Transverse colon (tissue), 4 donors: ENCODE measurements at regions not wholly inside any gene's neighbourhood (a gene's known extent, or its start where the extent isn't known, plus 50 kb on each side); places are given as distances from the start of the nearest gene placed in this dataset.

ENCODE experiments used
- DNase-seq: peaks from one replicate; pipeline ENCODE4 v3.0.0-alpha.2; 2019
- H3K27ac ChIP-seq, 4 donors: fragments of 200-600 bp; sonication (generic); 2 replicates each; pipeline ENCODE4 v1.5.1; 2016 to 2018; ENCODE audit warnings: inconsistent platforms in 4 of 4
- H3K27me3 ChIP-seq: fragments of 200-600 bp; sonication (generic); 2 replicates; pipeline ENCODE4 v1.5.1; 2017; ENCODE audit warnings: inconsistent platforms
- H3K36me3 ChIP-seq, 4 donors: fragments of 200-600 bp; sonication (generic); 2 replicates each; pipeline ENCODE4 v1.5.1; 2017 to 2019; ENCODE audit warnings: inconsistent platforms in 4 of 4
- H3K4me1 ChIP-seq, 4 donors: fragments of 200-600 bp; sonication (generic); 2 replicates each; pipeline ENCODE4 v1.5.1; 2017 to 2020; ENCODE audit warnings: inconsistent platforms in 4 of 4
- H3K4me3 ChIP-seq, 4 donors: fragments of 200-600 bp; sonication (generic); 1 replicate in 1 of 4; 2 replicates in 3 of 4; pipeline versions ENCODE4 v1.5.1 to v1.6.1; 2017 to 2019; ENCODE audit warnings: inconsistent platforms in 4 of 4
- H3K9me3 ChIP-seq, 2 donors: fragments of 200-600 bp; sonication (generic); 2 replicates each; pipeline ENCODE4 v1.5.1; 2017 to 2019; ENCODE audit warnings: inconsistent platforms in 2 of 2
- EP300 ChIP-seq: sonication (generic); formaldehyde crosslinking; IDR thresholded peaks from one replicate; pipeline ENCODE4 v1.6.1; 2017; ENCODE audit warnings: antibody characterized with exemption, low read depth
- POLR2A ChIP-seq: fragments of 450-650 bp; IDR thresholded peaks from one replicate; pipeline ENCODE4 v1.6.1; 2016; ENCODE audit warnings: antibody characterized with exemption, mild to moderate bottlenecking, moderate library complexity
- POLR2AphosphoS5 ChIP-seq, 3 donors: sonication (generic); formaldehyde crosslinking; IDR thresholded peaks; one replicate each; pipeline ENCODE4 v1.6.1; 2016; ENCODE audit warnings: antibody characterized with exemption in 3 of 3
- WGBS, 2 donors: methylation state at CpG; one replicate each; pipeline ENCODE4 v1.1.5; 2018; ENCODE audit warnings: low coverage in 1 of 2; 5-methylcytosine and 5-hydroxymethylcytosine counted together
- in situ Hi-C, 4 donors: fragments of 200-750 bp; cut with MboI; loops; one replicate each; pipeline versions ENCODE4 v1.15.0 to v1.15.1; 2017; ENCODE audit warnings: low sequenced_read_pairs in 3 of 4, low pct_ligation_motif_present in 1 of 4, low pct_unique_long_range_greater_than_20kb in 1 of 4
- intact Hi-C: fragments of 100-400 bp; cut with DNase I; formaldehyde crosslinking; loops from one replicate; pipeline ENCODE4 v1.15.1; 2023; ENCODE audit warnings: low total_unique reads
- TF ChIP-seq, protein P1 (sequence below), 5 experiments: fragments of 200-600 bp in 3 of 5; fragments of 450-650 bp in 2 of 5; sonication (generic) in 3 of 5; IDR thresholded peaks; 1 replicate in 2 of 5; 2 replicates in 3 of 5; pipeline ENCODE4 v1.5.1; 2016 to 2017; ENCODE audit warnings: antibody characterized with exemption in 5 of 5, inconsistent platforms in 3 of 5, mild to moderate bottlenecking in 2 of 5, moderate library complexity in 1 of 5

DNA sequence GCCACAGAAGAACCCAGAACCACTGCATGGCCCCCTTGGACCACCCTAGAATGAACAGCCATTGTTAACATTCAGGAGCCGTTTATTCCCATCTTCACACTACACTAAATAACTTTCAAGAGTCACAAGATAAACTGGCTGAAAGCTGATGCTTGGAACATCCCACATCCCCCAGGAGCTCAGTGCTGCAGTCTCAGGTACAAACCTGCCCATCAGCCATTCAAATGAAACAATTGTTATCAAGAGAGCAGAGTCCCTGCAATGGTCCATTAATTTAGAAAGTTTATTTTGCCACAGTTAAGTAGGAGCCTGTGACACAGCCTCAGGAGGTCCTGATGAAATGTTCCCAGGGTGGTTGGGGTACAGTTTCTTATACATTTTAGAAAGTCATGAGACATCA lies 123.8 kb upstream of the ZNF91 start:
- in situ Hi-C loops = no loop called here
- WGBS, 2 donors = 47% methylated on average over 1 of the region's 1 CpG; no CpG with 5 or more reads in 1 of the 2 donors
- H3K4me3 ChIP-seq = no peak overlapping the region
- no peaks in the 10 kb centered on the region for H3K36me3 ChIP-seq
- intact Hi-C loops = no loop called here
- no peaks in the 10 kb centered on the region for H3K27me3 ChIP-seq
- no peak for DNase-seq
- H3K27ac ChIP-seq = no peak overlapping the region
- H3K4me1 ChIP-seq = no peaks in the 10 kb centered on the region
- H3K9me3 ChIP-seq = peaks cover 0 to 2% of the 10 kb centered on the region in 2 donors
- TF ChIP-seq, protein P1, sequence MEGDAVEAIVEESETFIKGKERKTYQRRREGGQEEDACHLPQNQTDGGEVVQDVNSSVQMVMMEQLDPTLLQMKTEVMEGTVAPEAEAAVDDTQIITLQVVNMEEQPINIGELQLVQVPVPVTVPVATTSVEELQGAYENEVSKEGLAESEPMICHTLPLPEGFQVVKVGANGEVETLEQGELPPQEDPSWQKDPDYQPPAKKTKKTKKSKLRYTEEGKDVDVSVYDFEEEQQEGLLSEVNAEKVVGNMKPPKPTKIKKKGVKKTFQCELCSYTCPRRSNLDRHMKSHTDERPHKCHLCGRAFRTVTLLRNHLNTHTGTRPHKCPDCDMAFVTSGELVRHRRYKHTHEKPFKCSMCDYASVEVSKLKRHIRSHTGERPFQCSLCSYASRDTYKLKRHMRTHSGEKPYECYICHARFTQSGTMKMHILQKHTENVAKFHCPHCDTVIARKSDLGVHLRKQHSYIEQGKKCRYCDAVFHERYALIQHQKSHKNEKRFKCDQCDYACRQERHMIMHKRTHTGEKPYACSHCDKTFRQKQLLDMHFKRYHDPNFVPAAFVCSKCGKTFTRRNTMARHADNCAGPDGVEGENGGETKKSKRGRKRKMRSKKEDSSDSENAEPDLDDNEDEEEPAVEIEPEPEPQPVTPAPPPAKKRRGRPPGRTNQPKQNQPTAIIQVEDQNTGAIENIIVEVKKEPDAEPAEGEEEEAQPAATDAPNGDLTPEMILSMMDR (IDR thresholded peaks at IDR 0.05) = no peak
- TF ChIP-seq POLR2A = no peak
- no peak for TF ChIP-seq POLR2AphosphoS5 (IDR thresholded peaks at IDR 0.05)
- TF ChIP-seq EP300 = no peak

GRCh38 chr19:23516266-23516665 lies 121.0 kb upstream of the ZNF91 start:
- no peak overlapping the region for H3K4me3 ChIP-seq
- 82% methylated on average over 2 of the region's 2 CpGs for WGBS, 2 donors
- intact Hi-C loops (no loop called here), in situ Hi-C loops (no loop called here)
- no peaks in the 10 kb centered on the region for H3K9me3 ChIP-seq
- H3K36me3 ChIP-seq = no peaks in the 10 kb centered on the region
- no peaks in the 10 kb centered on the region for H3K27me3 ChIP-seq
- TF ChIP-seq POLR2A = no peak
- TF ChIP-seq, protein P1 (IDR thresholded peaks at IDR 0.05) = no peak
- TF ChIP-seq POLR2AphosphoS5 (IDR thresholded peaks at IDR 0.05) = no peak
- TF ChIP-seq EP300 = no peak
- no peak for DNase-seq
- no peaks in the 10 kb centered on the region for H3K4me1 ChIP-seq
- no peak overlapping the region for H3K27ac ChIP-seq

DNA sequence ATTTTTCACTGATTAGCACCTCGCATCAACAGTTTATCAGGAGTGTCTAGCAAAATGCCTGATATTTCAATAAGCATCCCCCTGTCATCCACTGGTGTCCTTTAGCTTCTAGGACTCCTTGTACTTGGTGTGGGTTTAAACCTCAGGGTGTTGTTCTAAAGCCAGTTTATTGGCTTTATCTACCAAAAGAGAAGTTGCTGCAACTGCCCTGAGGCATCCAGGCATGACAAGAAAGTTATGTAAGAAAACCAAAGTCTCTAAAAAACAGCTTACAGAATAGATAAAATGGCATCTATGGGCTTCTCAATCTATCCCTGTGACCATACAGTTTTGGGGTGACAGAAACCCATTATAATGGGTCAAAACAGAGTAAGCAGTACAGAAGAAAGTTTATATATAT lies 120.3 kb upstream of the ZNF91 start:
- WGBS, 2 donors = 78 to 89% methylated on average over 1 of the region's 1 CpG
- intact Hi-C loops (no loop called here), in situ Hi-C loops (no loop called here)
- H3K9me3 ChIP-seq = no peaks in the 10 kb centered on the region
- no peak overlapping the region for H3K4me3 ChIP-seq
- H3K36me3 ChIP-seq = no peaks in the 10 kb centered on the region
- no peak for TF ChIP-seq POLR2A
- TF ChIP-seq POLR2AphosphoS5 (IDR thresholded peaks at IDR 0.05) = no peak
- no peak for TF ChIP-seq EP300
- TF ChIP-seq, protein P1 (IDR thresholded peaks at IDR 0.05) = no peak
- H3K27me3 ChIP-seq = no peaks in the 10 kb centered on the region
- no peak overlapping the region for H3K27ac ChIP-seq
- no peak for DNase-seq
- H3K4me1 ChIP-seq = no peaks in the 10 kb centered on the region

GRCh38 chr19:23512151-23512925 lies 117.1 kb upstream of the ZNF91 start:
- Histone ChIP-seq H3K4me3 (no peak overlapping the region), H3K4me1 (no peaks in the 10 kb centered on the region), H3K36me3 (no peaks in the 10 kb centered on the region), H3K9me3 (no peaks in the 10 kb centered on the region), H3K27me3 (no peaks in the 10 kb centered on the region), H3K27ac (no peak overlapping the region)
- DNase-seq = no peak
- TF ChIP-seq POLR2AphosphoS5 (IDR thresholded peaks at IDR 0.05) (no peak), EP300 (no peak), POLR2A (no peak)
- TF ChIP-seq, protein P1 (IDR thresholded peaks at IDR 0.05) = no peak
- WGBS, 2 donors = 93 to 100% methylated on average over 5 to 24 of the region's 24 CpGs
- intact Hi-C loops = no loop called here
- in situ Hi-C loops = no loop called here
